ENCODE measurements at regions not wholly inside any gene's neighbourhood (a gene's known extent, or its start where the extent isn't known, plus 50 kb on each side); places are given as distances from the start of the nearest gene placed in this dataset.

DNA sequence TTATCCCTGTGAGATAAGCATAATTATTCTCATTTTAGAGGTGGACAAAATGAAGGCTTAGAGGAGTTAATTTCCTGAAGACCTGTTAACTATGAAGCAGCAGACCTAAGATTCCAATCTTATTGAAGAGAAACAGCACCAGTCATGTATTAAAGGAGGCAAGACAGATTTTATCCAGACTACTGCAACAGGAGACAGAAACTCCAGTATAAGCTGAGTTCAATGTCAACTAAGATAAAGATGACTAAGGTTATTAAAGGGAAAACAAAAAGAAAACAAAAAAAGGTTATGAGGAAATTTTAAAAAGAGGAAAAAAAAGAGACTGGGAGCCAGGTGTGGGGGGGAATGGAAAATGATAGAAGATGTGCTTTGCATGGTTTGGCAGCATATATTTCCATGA is 707.7 kb upstream of the NR2F2 start:
- Mint-ChIP-seq H3K4me3 (no peak overlapping the region), H3K36me3 (ENCODE audit: low read depth) (no peaks in the 10 kb centered on the region), H3K27ac (no peak overlapping the region), H3K9me3 (no peaks in the 10 kb centered on the region; the same call in 2 of the 3 replicates), H3K4me1 (peaks cover 13% of the 10 kb centered on the region), H3K27me3 (ENCODE audit: insufficient read depth, low read depth, poor library complexity) (no peaks in the 10 kb centered on the region)
- no peaks in the 10 kb centered on the region for H3F3A ChIP-seq (replicated peaks; ENCODE audit: low read depth)
- H3K4me2 ChIP-seq, result no peak overlapping the region
- no peaks in the 10 kb centered on the region for H4K20me1 ChIP-seq (replicated peaks; ENCODE audit: insufficient read depth)
- H3K27ac ChIP-seq (ENCODE audit: low read depth), result no peak overlapping the region
- H3K36me3 ChIP-seq (ENCODE audit: insufficient read depth), result no peaks in the 10 kb centered on the region
- H3K9me2 ChIP-seq (ENCODE audit: insufficient read depth), result peaks cover 7% of the 10 kb centered on the region; the same call in 1 of the 2 replicates
- H3K4me3 ChIP-seq, result no peak overlapping the region
- no peaks in the 10 kb centered on the region for H3K27me3 ChIP-seq (ENCODE audit: insufficient read depth)
- TF ChIP-seq EZH2phosphoT487 (IDR thresholded peaks at IDR 0.05; ENCODE audit: unreplicated experiment) (no peak), JUNB (IDR thresholded peaks at IDR 0.05; ENCODE audit: unreplicated experiment) (no peak), ZNF114 (CRISPR knock-in tag; IDR thresholded peaks at IDR 0.05) (no peak), ZNF331 (CRISPR knock-in tag; IDR thresholded peaks at IDR 0.05; ENCODE audit: low read depth) (no peak), EZH2 (IDR thresholded peaks at IDR 0.05; ENCODE audit: low read depth, unreplicated experiment) (no peak)
- TF ChIP-seq, protein P1, sequence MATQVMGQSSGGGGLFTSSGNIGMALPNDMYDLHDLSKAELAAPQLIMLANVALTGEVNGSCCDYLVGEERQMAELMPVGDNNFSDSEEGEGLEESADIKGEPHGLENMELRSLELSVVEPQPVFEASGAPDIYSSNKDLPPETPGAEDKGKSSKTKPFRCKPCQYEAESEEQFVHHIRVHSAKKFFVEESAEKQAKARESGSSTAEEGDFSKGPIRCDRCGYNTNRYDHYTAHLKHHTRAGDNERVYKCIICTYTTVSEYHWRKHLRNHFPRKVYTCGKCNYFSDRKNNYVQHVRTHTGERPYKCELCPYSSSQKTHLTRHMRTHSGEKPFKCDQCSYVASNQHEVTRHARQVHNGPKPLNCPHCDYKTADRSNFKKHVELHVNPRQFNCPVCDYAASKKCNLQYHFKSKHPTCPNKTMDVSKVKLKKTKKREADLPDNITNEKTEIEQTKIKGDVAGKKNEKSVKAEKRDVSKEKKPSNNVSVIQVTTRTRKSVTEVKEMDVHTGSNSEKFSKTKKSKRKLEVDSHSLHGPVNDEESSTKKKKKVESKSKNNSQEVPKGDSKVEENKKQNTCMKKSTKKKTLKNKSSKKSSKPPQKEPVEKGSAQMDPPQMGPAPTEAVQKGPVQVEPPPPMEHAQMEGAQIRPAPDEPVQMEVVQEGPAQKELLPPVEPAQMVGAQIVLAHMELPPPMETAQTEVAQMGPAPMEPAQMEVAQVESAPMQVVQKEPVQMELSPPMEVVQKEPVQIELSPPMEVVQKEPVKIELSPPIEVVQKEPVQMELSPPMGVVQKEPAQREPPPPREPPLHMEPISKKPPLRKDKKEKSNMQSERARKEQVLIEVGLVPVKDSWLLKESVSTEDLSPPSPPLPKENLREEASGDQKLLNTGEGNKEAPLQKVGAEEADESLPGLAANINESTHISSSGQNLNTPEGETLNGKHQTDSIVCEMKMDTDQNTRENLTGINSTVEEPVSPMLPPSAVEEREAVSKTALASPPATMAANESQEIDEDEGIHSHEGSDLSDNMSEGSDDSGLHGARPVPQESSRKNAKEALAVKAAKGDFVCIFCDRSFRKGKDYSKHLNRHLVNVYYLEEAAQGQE (IDR thresholded peaks at IDR 0.05; ENCODE audit: unreplicated experiment), result no peak
- TF ChIP-seq, protein P2, sequence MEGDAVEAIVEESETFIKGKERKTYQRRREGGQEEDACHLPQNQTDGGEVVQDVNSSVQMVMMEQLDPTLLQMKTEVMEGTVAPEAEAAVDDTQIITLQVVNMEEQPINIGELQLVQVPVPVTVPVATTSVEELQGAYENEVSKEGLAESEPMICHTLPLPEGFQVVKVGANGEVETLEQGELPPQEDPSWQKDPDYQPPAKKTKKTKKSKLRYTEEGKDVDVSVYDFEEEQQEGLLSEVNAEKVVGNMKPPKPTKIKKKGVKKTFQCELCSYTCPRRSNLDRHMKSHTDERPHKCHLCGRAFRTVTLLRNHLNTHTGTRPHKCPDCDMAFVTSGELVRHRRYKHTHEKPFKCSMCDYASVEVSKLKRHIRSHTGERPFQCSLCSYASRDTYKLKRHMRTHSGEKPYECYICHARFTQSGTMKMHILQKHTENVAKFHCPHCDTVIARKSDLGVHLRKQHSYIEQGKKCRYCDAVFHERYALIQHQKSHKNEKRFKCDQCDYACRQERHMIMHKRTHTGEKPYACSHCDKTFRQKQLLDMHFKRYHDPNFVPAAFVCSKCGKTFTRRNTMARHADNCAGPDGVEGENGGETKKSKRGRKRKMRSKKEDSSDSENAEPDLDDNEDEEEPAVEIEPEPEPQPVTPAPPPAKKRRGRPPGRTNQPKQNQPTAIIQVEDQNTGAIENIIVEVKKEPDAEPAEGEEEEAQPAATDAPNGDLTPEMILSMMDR (conservative IDR thresholded peaks at IDR 0.05; ENCODE audit: low read depth in 2 of 2), result no peak
- ATAC-seq (no peak), DNase-seq (ENCODE audit: low spot score) (no peak)
- peaks cover 17% of the 10 kb centered on the region for H3K4me1 ChIP-seq (ENCODE audit: insufficient read depth)
- H3K79me2 ChIP-seq (replicated peaks; ENCODE audit: insufficient read depth), result no peaks in the 10 kb centered on the region
- no peak overlapping the region for H2AFZ ChIP-seq

DNA sequence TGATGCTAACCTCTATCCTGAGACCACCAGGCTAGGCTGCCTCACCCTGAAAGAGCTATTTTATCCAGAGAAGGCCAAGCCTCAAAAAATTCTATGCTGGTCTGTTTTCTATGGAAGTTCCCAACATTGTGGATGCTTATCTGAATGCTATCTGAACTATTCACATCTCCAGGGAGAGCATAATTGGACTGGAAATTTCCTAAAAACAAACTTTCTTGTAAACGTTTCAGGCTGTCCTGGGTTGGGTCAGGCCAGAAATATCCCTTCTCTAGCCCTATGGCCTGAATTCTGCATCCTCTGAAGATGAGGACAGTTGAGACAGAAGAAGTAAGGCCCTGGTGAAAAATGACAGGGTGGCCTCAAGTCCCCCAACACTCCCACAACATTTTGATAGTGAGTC is 706.4 kb upstream of the NR2F2 start:
- no peak for ATAC-seq
- no peaks in the 10 kb centered on the region for H3K27me3 ChIP-seq (ENCODE audit: insufficient read depth)
- no peak overlapping the region for H3K27ac ChIP-seq (ENCODE audit: low read depth)
- no peaks in the 10 kb centered on the region for H4K20me1 ChIP-seq (replicated peaks; ENCODE audit: insufficient read depth)
- H3K36me3 Mint-ChIP-seq (ENCODE audit: low read depth), result no peaks in the 10 kb centered on the region
- H3K4me1 Mint-ChIP-seq, result peaks cover 13% of the 10 kb centered on the region
- no peak overlapping the region for H3K4me3 Mint-ChIP-seq
- no peak overlapping the region for H2AFZ ChIP-seq
- H3K4me2 ChIP-seq, result no peak overlapping the region
- no peaks in the 10 kb centered on the region for H3K36me3 ChIP-seq (ENCODE audit: insufficient read depth)
- no peak overlapping the region for H3K4me3 ChIP-seq
- peaks cover 7% of the 10 kb centered on the region; the same call in 1 of the 2 replicates for H3K9me2 ChIP-seq (ENCODE audit: insufficient read depth)
- H3F3A ChIP-seq (replicated peaks; ENCODE audit: low read depth), result no peaks in the 10 kb centered on the region
- peaks cover 17% of the 10 kb centered on the region for H3K4me1 ChIP-seq (ENCODE audit: insufficient read depth)
- DNase-seq (ENCODE audit: low spot score), result no peak
- H3K9me3 Mint-ChIP-seq, result no peaks in the 10 kb centered on the region; the same call in 2 of the 3 replicates
- H3K79me2 ChIP-seq (replicated peaks; ENCODE audit: insufficient read depth), result no peaks in the 10 kb centered on the region
- H3K27me3 Mint-ChIP-seq (ENCODE audit: insufficient read depth, low read depth, poor library complexity), result no peaks in the 10 kb centered on the region
- H3K27ac Mint-ChIP-seq, result no peak overlapping the region
- TF ChIP-seq STAT1 (IDR thresholded peaks at IDR 0.05; ENCODE audit: unreplicated experiment) (no peak), CREB1 (CRISPR knock-in tag; IDR thresholded peaks at IDR 0.05; ENCODE audit: low read depth) (no peak), POLR2AphosphoS5 (IDR thresholded peaks at IDR 0.05; ENCODE audit: low read depth) (no peak), NANOG (IDR thresholded peaks at IDR 0.05; ENCODE audit: borderline replicate concordance) (no peak)
- TF ChIP-seq, protein P3, sequence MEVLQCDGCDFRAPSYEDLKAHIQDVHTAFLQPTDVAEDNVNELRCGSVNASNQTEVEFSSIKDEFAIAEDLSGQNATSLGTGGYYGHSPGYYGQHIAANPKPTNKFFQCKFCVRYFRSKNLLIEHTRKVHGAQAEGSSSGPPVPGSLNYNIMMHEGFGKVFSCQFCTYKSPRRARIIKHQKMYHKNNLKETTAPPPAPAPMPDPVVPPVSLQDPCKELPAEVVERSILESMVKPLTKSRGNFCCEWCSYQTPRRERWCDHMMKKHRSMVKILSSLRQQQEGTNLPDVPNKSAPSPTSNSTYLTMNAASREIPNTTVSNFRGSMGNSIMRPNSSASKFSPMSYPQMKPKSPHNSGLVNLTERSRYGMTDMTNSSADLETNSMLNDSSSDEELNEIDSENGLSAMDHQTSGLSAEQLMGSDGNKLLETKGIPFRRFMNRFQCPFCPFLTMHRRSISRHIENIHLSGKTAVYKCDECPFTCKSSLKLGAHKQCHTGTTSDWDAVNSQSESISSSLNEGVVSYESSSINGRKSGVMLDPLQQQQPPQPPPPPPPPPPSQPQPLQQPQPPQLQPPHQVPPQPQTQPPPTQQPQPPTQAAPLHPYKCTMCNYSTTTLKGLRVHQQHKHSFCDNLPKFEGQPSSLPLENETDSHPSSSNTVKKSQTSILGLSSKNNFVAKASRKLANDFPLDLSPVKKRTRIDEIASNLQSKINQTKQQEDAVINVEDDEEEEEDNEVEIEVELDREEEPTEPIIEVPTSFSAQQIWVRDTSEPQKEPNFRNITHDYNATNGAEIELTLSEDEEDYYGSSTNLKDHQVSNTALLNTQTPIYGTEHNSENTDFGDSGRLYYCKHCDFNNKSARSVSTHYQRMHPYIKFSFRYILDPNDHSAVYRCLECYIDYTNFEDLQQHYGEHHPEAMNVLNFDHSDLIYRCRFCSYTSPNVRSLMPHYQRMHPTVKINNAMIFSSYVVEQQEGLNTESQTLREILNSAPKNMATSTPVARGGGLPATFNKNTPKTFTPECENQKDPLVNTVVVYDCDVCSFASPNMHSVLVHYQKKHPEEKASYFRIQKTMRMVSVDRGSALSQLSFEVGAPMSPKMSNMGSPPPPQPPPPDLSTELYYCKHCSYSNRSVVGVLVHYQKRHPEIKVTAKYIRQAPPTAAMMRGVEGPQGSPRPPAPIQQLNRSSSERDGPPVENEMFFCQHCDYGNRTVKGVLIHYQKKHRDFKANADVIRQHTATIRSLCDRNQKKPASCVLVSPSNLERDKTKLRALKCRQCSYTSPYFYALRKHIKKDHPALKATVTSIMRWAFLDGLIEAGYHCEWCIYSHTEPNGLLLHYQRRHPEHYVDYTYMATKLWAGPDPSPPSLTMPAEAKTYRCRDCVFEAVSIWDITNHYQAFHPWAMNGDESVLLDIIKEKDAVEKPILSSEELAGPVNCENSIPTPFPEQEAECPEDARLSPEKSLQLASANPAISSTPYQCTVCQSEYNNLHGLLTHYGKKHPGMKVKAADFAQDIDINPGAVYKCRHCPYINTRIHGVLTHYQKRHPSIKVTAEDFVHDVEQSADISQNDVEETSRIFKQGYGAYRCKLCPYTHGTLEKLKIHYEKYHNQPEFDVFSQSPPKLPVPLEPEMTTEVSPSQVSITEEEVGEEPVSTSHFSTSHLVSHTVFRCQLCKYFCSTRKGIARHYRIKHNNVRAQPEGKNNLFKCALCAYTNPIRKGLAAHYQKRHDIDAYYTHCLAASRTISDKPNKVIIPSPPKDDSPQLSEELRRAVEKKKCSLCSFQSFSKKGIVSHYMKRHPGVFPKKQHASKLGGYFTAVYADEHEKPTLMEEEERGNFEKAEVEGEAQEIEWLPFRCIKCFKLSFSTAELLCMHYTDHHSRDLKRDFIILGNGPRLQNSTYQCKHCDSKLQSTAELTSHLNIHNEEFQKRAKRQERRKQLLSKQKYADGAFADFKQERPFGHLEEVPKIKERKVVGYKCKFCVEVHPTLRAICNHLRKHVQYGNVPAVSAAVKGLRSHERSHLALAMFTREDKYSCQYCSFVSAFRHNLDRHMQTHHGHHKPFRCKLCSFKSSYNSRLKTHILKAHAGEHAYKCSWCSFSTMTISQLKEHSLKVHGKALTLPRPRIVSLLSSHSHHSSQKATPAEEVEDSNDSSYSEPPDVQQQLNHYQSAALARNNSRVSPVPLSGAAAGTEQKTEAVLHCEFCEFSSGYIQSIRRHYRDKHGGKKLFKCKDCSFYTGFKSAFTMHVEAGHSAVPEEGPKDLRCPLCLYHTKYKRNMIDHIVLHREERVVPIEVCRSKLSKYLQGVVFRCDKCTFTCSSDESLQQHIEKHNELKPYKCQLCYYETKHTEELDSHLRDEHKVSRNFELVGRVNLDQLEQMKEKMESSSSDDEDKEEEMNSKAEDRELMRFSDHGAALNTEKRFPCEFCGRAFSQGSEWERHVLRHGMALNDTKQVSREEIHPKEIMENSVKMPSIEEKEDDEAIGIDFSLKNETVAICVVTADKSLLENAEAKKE (CRISPR knock-in tag; IDR thresholded peaks at IDR 0.05), result no peak
